ENCODE measurements at regions not wholly inside any gene's neighbourhood (a gene's known extent, or its start where the extent isn't known, plus 50 kb on each side); places are given as distances from the start of the nearest gene placed in this dataset.

DNA sequence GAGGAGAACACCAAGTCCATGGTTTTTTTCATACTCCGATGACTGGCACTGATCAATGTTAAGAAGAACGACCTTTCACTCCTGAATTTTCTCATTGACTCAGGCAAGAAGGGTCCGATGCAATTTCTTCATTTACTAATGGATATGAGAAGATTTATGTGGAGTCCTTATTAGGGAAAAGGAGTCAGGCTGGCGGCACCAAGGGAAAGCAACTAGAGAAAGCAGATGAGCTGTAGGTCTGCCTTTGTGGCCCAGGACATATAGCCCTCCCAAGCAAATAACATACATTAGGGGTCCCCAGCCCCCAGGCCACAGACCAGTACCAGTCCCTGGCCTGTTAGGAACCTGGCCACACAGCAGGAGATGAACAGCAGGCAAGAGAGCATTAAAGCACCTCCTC is 206.8 kb downstream of the KBTBD8 start:
- Histone ChIP-seq H3K36me3 (no peaks in the 10 kb centered on the region), H3K27me3 (peaks cover 0 to 11% (median 0%) of the 10 kb centered on the region in 7 donors), H3K27ac (no peak overlapping the region), H3K4me3 (no peak overlapping the region), H3K4me1 (no peaks in the 10 kb centered on the region), H3K9me3 (no peaks in the 10 kb centered on the region)
- no peak for DNase-seq
- intact Hi-C loops (cut with DNase I), result no loop called here
- TF ChIP-seq, protein P1, sequence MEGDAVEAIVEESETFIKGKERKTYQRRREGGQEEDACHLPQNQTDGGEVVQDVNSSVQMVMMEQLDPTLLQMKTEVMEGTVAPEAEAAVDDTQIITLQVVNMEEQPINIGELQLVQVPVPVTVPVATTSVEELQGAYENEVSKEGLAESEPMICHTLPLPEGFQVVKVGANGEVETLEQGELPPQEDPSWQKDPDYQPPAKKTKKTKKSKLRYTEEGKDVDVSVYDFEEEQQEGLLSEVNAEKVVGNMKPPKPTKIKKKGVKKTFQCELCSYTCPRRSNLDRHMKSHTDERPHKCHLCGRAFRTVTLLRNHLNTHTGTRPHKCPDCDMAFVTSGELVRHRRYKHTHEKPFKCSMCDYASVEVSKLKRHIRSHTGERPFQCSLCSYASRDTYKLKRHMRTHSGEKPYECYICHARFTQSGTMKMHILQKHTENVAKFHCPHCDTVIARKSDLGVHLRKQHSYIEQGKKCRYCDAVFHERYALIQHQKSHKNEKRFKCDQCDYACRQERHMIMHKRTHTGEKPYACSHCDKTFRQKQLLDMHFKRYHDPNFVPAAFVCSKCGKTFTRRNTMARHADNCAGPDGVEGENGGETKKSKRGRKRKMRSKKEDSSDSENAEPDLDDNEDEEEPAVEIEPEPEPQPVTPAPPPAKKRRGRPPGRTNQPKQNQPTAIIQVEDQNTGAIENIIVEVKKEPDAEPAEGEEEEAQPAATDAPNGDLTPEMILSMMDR (IDR thresholded peaks at IDR 0.05), result no peak
- no peak for ATAC-seq
- 83 to 85% methylated on average over 4 of the region's 4 CpGs for WGBS, 2 donors

- DNase-seq (no peak), ATAC-seq (no peak)
- Histone ChIP-seq H3K27me3 (peaks cover 0 to 4% (median 0%) of the 10 kb centered on the region in 7 donors), H3K4me1 (no peaks in the 10 kb centered on the region), H3K9me3 (no peaks in the 10 kb centered on the region), H3K27ac (no peak overlapping the region), H3K36me3 (no peaks in the 10 kb centered on the region), H3K4me3 (no peak overlapping the region)
- TF ChIP-seq, protein P1 (IDR thresholded peaks at IDR 0.05), result no peak
- intact Hi-C loops (cut with DNase I), result no loop called here
These were observed 217.6 kb downstream of the KBTBD8 start for GRCh38 chr3:67215690-67216089.

DNA sequence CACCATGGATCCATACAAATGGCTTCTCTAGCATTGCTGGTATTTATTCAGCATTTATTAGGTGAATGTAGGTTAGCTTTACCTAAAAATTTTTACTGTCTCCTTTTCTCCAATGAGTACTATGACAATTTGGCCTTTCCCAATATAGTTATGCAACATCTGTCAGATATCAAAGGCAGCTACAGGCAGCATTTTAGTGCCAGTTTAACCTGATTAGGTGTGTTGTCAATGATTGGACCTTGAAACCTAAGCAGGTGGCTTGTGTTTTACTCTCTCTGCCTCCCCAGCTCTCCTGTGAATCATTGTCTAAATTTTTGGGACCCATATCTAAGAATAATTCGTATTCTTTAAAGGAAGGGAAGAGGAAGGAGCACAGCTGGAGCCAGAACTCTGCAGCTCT is 228.9 kb downstream of the KBTBD8 start:
- WGBS, 2 donors, result 60 to 61% methylated on average over 1 of the region's 1 CpG

DNA sequence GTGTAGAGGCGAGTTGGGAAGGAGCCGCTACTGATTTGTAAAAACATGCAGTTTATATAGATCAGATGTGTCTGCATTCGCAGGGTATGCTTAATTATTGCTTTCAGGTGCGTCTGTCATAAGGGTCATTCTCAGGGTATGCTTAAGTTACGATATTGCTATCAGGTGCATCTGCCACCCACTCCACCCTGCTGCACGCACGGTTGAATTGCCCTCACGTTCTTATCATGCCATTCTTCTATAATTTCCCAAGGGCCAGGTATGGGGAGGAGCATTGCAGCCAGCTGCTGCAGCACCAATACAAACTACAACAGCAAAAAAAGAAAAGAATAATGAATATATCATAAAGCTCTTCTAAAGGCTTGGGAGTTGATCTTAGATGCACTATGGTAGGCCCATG is 230.0 kb downstream of the KBTBD8 start:
- intact Hi-C loops (cut with DNase I), result no loop called here
- DNase-seq (no peak), ATAC-seq (no peak)
- Histone ChIP-seq H3K9me3 (no peaks in the 10 kb centered on the region), H3K4me1 (no peaks in the 10 kb centered on the region), H3K36me3 (no peaks in the 10 kb centered on the region), H3K4me3 (no peak overlapping the region), H3K27me3 (no peaks in the 10 kb centered on the region), H3K27ac (no peak overlapping the region)
- TF ChIP-seq, protein P1 (IDR thresholded peaks at IDR 0.05), result no peak
- 78 to 83% methylated on average over 8 of the region's 8 CpGs for WGBS, 2 donors

More for the DNA sequence above, 228.9 kb downstream of the KBTBD8 start:
- ATAC-seq (no peak), DNase-seq (no peak)
- intact Hi-C loops (cut with DNase I), result no loop called here
- TF ChIP-seq, protein P1 (IDR thresholded peaks at IDR 0.05), result no peak
- Histone ChIP-seq H3K36me3 (no peaks in the 10 kb centered on the region), H3K4me3 (no peak overlapping the region), H3K9me3 (no peaks in the 10 kb centered on the region), H3K27ac (no peak overlapping the region), H3K4me1 (no peaks in the 10 kb centered on the region), H3K27me3 (no peaks in the 10 kb centered on the region)

DNA sequence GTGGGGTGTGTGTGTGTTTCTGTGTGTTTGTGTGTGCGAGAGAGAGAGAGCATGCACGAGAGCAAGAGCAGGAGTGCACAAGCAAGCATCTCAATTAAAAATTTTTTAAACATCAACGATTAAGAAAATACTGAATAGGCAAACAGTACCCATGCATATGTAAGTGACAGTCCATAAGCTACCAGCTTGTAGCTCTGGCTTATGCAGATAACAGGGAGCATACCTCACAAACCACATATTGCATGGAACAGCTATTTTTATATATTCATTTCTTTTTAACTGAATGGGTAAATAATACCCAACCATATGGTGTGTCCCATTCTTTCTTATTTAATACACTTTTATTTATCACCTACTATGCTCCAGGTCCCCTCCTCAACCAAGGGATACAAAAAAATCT is 234.5 kb downstream of the KBTBD8 start:
- DNase-seq, result no peak
- intact Hi-C loops (cut with DNase I), result no loop called here
- ATAC-seq, result no peak
- H3K36me3 ChIP-seq, result no peaks in the 10 kb centered on the region
- WGBS, 2 donors, result 77 to 81% methylated on average over 3 of the region's 3 CpGs
- H3K27me3 ChIP-seq, result peaks cover 0 to 3% (median 0%) of the 10 kb centered on the region in 7 donors
- no peaks in the 10 kb centered on the region for H3K9me3 ChIP-seq
- no peak overlapping the region for H3K27ac ChIP-seq
- H3K4me3 ChIP-seq, result no peak overlapping the region
- TF ChIP-seq, protein P1 (IDR thresholded peaks at IDR 0.05), result no peak
- H3K4me1 ChIP-seq, result no peaks in the 10 kb centered on the region

Measured in heart right ventricle (tissue), 16 donors.